GM18498 (cell line): ENCODE measurements at regions not wholly inside any gene's neighbourhood (a gene's known extent, or its start where the extent isn't known, plus 50 kb on each side); places are given as distances from the start of the nearest gene placed in this dataset.
"Not testable (repeated sequence)": the region's sequence is repeated elsewhere in the genome, so short reads cannot be mapped to it uniquely, and the experiment has no call there.

ENCODE experiments used
- ATAC-seq: cut with Tn5 transposase; IDR thresholded peaks from one replicate; pipeline ENCODE4 v1.9.1; 2021; ENCODE audit warnings: mild to moderate bottlenecking, moderate library complexity; ENCODE audit not compliant: unreplicated experiment

- no peak for ATAC-seq
Observed at GRCh38 chr16:86880316-86881117, 302.2 kb downstream of the FOXL1 start.

- no peak for ATAC-seq
Observed at GRCh38 chr16:86881118-86881510, 302.8 kb downstream of the FOXL1 start.

DNA sequence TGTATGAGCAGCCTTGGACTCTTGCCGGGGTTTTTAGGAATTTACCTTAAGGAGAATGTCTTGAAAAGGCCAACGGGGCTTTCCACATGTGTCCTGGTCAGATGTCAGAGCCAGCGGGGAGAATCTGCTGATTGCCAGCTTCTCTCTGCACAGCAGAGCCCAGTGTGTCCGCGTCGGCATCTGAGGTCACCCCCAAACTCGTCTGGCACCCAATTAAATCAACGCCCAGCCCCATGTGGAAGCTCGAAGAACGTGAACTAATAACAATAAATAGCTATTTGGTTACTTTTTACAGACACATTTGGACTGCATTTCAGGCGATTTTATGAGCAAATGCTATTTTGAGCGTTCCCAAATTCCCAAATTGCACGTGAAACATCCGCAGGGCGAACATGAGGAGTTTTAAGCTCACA lies 303.5 kb downstream of the FOXL1 start:
- ATAC-seq: no peak

DNA sequence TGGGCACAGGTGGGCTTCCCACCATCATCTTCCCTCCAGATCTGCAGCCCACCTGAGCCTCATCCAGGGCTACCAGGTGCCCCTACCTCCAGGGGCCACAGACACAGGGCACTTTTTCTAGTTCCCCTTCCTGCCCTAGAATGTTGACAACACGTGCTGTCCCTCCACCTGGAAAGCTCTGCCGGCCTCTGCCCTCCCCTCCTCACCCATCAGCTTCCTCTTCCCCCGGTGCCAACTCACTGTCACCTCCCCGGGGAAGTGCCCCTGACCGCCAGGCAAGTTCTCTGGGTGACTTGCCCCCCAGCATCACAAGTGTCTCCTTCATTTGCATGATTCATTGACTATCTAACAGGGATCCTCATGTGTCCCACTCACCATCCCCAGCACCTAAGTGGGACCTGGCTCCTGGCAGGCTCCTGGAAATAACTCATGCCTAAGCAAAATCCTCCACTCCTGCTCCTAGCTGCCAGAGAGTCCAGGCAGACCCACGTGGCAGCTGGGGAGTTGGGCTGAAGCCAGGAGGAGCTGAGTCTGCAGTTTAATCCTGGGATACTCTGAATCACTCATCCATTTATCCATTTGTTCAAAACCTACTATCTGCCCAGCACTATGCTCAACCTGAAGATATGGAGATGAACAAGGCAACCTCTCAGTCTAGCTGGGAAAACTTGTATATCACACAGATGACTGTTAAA lies 304.4 kb downstream of the FOXL1 start:
- no peak for ATAC-seq

DNA sequence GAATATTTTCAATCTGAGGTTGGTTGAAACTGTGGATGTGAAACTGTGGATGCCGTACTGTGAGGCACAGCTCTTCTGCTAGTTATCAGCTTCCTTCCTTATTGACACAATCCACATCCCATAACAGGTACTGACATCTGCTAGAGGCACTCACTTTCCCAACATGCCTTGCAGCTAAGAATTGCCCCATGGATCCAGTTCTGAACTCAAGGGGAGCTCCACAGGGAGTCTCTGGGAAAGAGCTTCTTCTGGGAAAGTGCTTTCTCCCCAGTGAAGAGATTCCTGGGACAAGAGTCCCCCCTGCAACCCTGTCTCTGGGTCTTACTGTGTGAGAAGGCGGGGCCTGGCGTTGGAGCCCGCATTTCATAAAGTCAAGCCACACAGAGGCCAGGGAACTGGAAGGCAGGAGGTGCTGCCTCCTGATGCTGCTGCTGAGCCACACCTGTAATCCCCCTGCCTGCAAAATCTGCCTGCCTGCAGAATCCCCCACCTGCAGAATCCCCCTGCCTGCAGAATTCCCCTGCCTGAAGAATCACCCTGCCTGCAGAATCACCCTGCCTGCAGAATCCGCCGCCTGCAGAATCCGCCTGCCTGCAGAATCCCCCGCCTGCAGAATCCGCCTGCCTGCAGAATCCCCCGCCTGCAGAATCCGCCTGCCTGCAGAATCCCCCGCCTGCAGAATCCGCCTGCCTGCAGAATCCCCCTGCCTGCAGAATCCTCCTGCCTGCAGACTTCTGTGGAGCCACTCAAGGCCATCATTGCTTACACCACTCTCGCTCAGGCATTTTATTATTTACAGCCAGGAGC lies 305.4 kb downstream of the FOXL1 start:
- no peak for ATAC-seq

DNA sequence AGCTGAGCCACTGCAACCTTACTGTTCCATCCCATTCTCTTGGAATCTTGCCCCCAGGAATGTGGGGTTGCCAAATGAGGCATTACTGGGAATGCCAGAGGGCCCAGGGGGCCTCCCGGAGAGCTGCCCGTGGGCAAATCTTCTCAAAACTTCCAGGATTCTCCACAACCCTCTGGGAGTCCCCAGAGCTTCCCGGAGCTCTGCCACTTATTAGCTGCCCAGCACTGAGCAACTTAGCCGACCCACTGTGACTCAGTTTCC lies 306.0 kb downstream of the FOXL1 start:
- ATAC-seq: no peak

DNA sequence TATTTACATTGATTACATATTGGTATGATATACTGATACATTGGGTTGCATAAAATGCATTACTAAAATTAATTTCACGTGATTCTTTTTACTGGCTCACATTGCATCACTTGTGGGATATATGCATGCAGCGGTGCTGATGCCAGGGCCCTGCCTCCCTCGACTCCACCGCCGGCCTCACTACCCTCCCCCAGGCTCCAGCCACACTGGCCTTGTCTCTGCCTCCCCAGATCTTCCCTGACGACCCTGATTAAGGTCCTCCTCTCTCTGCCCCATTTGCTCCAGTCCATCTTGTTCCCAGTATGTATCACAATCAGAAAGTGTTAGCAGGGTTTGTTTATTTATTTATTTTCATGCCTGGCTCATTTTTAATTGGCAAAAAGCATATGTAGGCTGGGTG lies 306.8 kb downstream of the FOXL1 start:
- no peak for ATAC-seq

DNA sequence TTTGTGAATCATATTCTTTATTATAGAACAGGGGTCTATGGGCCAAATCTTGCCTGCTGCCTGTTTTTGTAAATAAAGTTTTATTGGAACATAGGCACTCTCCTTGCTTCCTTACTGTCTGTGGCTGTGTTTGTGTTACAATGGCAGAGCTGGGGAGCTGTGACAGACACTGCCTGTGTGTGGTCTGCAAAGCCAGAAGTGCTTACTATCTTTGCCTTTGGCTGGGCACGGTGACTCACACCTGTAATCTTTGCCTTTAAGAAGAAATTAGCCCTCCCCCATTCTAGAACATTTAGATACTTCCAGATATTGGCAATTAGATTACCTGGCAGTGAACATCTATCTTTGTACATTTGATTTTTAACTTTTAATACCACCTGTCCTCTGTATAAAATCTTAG lies 308.3 kb downstream of the FOXL1 start:
- no peak for ATAC-seq

DNA sequence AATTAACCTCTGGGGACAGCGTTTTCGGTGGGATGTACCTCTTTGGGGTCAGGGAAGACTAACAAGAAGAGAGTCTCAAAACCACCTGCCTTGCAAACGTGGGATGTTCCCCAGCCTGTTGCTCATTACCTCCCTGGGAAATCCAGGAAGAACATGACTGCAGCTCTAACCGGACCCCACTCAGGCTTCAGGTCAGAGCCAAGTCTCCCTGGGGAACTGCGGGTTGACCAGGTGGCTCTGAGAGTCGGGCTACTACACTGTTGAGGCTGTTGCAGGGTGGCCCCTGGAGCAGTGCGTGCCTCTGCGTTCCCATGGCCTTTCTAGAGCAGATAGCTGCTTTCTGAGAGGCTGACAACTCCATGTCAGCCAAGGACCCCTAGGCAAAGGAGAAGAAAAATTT lies 309.1 kb downstream of the FOXL1 start:
- no peak for ATAC-seq

DNA sequence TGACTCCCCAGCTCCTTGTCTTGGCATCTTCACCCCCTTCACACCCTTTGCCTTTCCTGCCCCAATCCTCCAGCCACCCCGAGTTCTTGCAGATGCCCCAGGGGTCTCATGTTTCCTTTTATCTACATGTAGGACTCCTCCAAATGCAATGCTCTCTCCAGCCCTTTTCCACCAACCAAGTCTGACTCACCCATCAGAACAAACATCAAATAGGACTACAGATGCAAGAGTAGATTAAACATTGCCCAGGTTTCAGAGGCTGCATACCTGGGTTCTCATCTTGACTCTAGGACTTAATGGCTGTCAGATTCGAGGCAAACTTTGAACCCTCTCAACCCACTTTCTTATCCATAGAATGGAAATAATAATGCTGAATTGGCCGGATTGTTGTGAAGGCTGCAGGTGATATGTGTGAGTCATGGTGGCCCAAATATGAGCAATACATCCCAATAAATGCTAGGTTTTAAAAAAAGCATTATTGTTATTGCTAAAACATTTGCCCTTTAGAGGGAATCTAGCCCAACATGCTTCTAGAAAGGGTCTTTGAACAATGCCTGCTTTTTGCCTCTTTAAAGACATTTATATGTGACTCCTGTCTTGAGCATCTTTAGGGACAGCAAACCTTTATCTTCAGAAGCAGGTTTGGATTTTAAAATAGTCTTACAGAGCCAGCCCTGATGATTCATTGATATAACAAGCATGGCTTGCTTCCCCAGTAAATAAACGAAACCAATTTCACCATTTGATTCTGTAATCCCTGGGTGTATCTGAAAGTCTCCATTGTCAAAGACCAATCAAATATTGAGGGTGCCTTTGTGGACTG lies 310.1 kb downstream of the FOXL1 start:
- ATAC-seq: no peak

GRCh38 chr16:86889054-86889366 lies 310.7 kb downstream of the FOXL1 start:
- not testable (repeated sequence) for ATAC-seq

GRCh38 chr16:86889974-86890373 lies 311.6 kb downstream of the FOXL1 start:
- no peak for ATAC-seq

GRCh38 chr16:86891121-86891520 lies 312.8 kb downstream of the FOXL1 start:
- ATAC-seq: no peak

GRCh38 chr16:86891631-86892030 lies 313.3 kb downstream of the FOXL1 start:
- ATAC-seq: no peak

DNA sequence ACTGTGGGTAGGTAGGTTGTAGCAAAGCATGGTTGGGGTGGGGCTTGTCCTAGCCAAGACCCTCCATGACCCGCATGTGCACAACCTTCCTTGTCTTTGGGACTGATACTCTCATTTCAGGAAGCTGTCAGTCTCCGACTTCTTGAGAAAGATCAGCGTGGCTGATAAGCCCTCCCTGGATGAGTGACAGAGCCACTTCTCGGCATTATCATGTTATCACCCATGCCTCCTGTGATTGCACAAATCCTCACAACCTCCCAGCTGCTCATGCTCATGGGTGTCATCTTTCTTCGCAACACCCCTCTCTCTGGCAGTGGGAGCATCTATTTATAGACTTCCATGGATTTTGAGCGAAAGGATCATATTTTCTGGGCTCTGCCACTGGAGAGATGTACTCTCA lies 314.2 kb downstream of the FOXL1 start:
- no peak for ATAC-seq

DNA sequence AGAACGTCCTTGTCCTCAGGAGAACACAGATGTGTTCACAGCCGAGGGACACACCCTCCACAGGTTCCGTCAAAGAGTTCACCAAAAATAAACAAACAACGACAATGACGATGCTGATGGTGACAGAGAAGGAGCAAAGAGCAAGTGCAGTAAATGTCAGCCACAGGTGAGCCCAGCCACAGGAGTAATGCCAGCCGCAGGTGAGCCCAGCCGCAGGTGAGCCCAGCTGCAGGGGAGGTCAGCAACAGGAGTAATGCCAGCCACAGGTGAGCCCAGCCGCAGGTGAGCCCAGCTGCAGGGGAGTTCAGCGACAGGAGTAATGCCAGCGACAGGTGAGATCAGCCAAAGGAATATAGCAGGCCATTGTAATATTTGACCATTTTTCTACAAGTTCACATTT lies 315.2 kb downstream of the FOXL1 start:
- ATAC-seq: no peak

GRCh38 chr16:86894029-86894567 lies 315.7 kb downstream of the FOXL1 start:
- no peak for ATAC-seq

- ATAC-seq: no peak
Observed at GRCh38 chr16:86894925-86895324, 316.6 kb downstream of the FOXL1 start.

DNA sequence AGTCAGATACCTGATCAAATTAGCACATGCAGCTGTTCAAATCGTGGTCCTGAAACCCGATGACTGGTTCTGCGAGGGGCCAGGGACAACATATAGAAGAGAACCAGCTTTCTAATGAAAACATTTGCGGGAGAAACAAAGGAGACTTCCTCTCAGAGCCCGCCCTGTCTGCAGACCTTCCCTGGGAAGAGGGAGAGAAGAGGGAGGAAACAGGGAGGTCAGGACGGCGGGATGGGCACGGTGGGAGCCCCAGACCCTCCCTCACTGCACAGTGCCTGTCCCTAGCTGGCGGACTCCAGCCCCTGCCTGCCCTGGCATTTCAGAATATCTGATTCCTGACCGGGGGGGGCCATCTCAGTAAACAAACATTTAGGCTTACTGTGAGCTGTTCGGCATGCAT lies 317.3 kb downstream of the FOXL1 start:
- no peak for ATAC-seq

DNA sequence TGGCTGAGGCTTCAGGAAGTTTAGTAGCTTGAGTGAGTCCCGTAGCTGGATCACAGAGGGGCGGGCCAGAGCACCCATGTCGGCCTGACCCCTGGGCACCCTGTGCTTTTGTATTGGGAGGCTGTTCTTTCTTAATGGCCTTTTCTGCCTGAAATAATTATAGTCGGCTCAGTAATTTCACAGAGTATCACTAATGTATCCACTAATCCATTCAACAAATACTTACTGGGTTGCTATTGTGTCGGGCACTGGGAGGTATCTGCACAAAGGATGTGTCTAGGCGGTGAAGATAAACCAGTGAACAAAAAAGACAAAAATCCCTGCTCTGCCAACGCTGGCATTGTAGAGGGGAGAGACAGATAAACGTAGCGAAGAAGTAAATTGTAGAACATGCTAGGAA lies 318.6 kb downstream of the FOXL1 start:
- no peak for ATAC-seq

GRCh38 chr16:86897486-86897885 lies 319.1 kb downstream of the FOXL1 start:
- no peak for ATAC-seq
